Activated T-helper 1 cell treated with anti-CD3 and anti-CD28 coated beads, Interleukin-12 subunit alpha, Interleukin-12 subunit beta, Interleukin-2, Interleukin-4 antibody, amounts not matched to agents 30 ng/mL and 10 ng/mL and 1 ng/mL, durations not matched to agents 14 hours and 24 hours and 36 hours (primary cell): ENCODE measurements at regions not wholly inside any gene's neighbourhood (a gene's known extent, or its start where the extent isn't known, plus 50 kb on each side); places are given as distances from the start of the nearest gene placed in this dataset.
"Not testable (repeated sequence)": the region's sequence is repeated elsewhere in the genome, so short reads cannot be mapped to it uniquely, and the experiment has no call there.

Experiments
- DNase-seq: peaks from one replicate; pipeline ENCODE4 v3.0.0; 2021; ENCODE audit warnings: low spot score
- H3K27ac Mint-ChIP-seq: one replicate; pipeline ENCODE4 v1.8.0; 2021; ENCODE audit warnings: mild to moderate bottlenecking, mixed read lengths
- H3K27me3 Mint-ChIP-seq: one replicate; pipeline ENCODE4 v1.8.0; 2022; ENCODE audit warnings: mild to moderate bottlenecking, moderate library complexity, mixed read lengths; ENCODE audit not compliant: insufficient read depth
- H3K36me3 Mint-ChIP-seq: one replicate; pipeline ENCODE4 v1.8.0; 2021; ENCODE audit warnings: low read depth, mixed read lengths
- H3K4me1 Mint-ChIP-seq: one replicate; pipeline ENCODE4 v1.8.0; 2021; ENCODE audit warnings: low read depth, mixed read lengths
- H3K4me3 Mint-ChIP-seq: one replicate; pipeline ENCODE4 v1.8.0; 2021; ENCODE audit warnings: mild to moderate bottlenecking, moderate library complexity, mixed read lengths
- H3K9me3 Mint-ChIP-seq: one replicate; pipeline ENCODE4 v1.8.0; 2021; ENCODE audit warnings: mixed read lengths
- intact Hi-C: fragments of 100-400 bp; cut with micrococcal nuclease; formaldehyde crosslinking; loops from one replicate; pipeline ENCODE4 v1.15.1; 2024

DNA sequence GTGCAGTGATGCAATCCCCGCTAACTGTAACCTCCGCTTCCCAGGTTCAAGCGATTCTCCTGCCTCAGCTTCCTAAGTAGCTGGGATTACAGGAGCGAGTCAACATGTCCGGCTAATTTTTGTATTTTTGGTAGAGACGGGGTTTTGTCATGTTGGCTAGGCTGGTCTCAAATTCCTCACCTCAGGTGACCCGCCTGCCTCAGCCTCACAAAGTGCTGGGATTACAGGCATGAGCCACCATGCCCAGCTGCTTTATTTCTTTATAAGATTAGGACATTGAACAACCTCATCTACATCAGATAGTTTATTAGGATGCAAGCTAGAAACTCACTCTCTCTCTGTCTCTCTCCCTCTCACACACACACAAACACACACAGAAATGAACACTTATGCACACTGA is 1102.5 kb downstream of the TAF11L14 start:
- H3K9me3 Mint-ChIP-seq, H3K27ac Mint-ChIP-seq, intact Hi-C loops, H3K27me3 Mint-ChIP-seq, DNase-seq, H3K4me3 Mint-ChIP-seq: not testable (repeated sequence)
- peaks cover 32% of the 10 kb centered on the region for H3K36me3 Mint-ChIP-seq
- H3K4me1 Mint-ChIP-seq = peaks cover 35% of the 10 kb centered on the region

- H3K4me1 Mint-ChIP-seq = peaks cover 66% of the 10 kb centered on the region
- no peak overlapping the region for H3K27ac Mint-ChIP-seq
- peaks cover 25% of the 10 kb centered on the region for H3K36me3 Mint-ChIP-seq
- H3K9me3 Mint-ChIP-seq = no peaks in the 10 kb centered on the region
- no peak for DNase-seq
- H3K4me3 Mint-ChIP-seq = peak overlapping the region; percentile 29
- H3K27me3 Mint-ChIP-seq = no peaks in the 10 kb centered on the region
- intact Hi-C loops = no loop called here
These were observed 1106.0 kb downstream of the TAF11L14 start for GRCh38 chr5:18740301-18740700.

GRCh38 chr5:18742830-18743229 is 1108.6 kb downstream of the TAF11L14 start:
- no peak for DNase-seq
- H3K27ac Mint-ChIP-seq = no peak overlapping the region
- peaks cover 75% of the 10 kb centered on the region for H3K4me1 Mint-ChIP-seq
- H3K4me3 Mint-ChIP-seq = no peak overlapping the region
- no peaks in the 10 kb centered on the region for H3K27me3 Mint-ChIP-seq
- no peaks in the 10 kb centered on the region for H3K9me3 Mint-ChIP-seq
- intact Hi-C loops = no loop called here
- H3K36me3 Mint-ChIP-seq = peaks cover 21% of the 10 kb centered on the region

GRCh38 chr5:18744441-18744840 is 1110.2 kb downstream of the TAF11L14 start:
- no peak for DNase-seq
- intact Hi-C loops = no loop called here
- no peaks in the 10 kb centered on the region for H3K9me3 Mint-ChIP-seq
- H3K27ac Mint-ChIP-seq = peak overlapping the region; percentile 84
- peaks cover 15% of the 10 kb centered on the region for H3K36me3 Mint-ChIP-seq
- peak overlapping the region; percentile 91 for H3K4me3 Mint-ChIP-seq
- peaks cover 68% of the 10 kb centered on the region for H3K4me1 Mint-ChIP-seq
- H3K27me3 Mint-ChIP-seq = no peaks in the 10 kb centered on the region

DNA sequence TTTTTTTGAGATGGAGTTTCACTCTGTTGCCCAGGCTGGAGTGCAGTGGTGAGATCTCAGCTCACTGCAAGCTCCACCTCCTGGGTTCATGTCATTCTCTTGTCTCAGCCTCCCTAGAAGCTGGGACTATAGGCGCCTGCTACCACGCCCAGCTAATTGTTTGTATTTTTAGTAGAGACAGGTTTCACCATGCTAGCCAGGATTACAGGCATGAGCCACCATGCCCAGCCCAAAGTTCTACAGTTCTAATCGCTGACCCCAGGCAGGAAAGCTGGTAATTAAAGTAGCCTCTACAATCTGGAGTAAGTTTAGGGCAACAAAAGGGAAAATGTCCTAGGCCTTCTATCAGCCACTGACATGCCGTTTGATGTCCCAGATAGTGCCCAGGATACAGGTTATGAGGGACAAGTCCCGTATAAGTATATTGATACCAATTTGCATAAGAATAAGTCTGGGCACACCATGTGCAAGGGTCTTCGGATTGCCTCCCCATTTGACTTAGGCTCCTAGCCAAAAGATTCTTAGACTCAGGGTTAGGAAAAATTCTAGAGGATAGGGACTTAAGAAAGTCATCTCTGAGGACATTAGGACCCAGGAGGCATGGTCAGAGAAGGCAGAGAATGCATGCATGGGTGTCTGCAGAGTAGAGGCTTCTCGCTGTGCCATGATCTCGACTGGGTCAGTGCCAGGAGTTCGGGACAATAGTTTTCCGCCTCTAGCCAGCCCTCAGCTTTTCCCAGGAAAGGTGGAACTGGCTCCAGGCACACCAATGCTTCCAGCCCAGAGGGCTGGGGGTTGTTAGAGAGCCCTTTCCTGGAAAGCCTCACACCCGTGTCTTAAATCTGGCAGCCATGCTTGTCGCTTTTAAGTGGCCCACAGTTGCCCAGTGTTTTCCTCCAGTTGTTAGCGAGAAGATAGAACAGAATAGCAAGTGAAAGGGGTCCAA is 1111.1 kb downstream of the TAF11L14 start:
- Mint-ChIP-seq H3K36me3 (peaks cover 18% of the 10 kb centered on the region), H3K4me1 (peaks cover 69% of the 10 kb centered on the region), H3K27me3 (peaks cover 2% of the 10 kb centered on the region), H3K27ac (peak overlapping the region; percentile 84), H3K4me3 (peak overlapping the region; percentile 91), H3K9me3 (peaks cover 6% of the 10 kb centered on the region)
- intact Hi-C loops = no loop called here
- DNase-seq = peak; percentile 35

DNA sequence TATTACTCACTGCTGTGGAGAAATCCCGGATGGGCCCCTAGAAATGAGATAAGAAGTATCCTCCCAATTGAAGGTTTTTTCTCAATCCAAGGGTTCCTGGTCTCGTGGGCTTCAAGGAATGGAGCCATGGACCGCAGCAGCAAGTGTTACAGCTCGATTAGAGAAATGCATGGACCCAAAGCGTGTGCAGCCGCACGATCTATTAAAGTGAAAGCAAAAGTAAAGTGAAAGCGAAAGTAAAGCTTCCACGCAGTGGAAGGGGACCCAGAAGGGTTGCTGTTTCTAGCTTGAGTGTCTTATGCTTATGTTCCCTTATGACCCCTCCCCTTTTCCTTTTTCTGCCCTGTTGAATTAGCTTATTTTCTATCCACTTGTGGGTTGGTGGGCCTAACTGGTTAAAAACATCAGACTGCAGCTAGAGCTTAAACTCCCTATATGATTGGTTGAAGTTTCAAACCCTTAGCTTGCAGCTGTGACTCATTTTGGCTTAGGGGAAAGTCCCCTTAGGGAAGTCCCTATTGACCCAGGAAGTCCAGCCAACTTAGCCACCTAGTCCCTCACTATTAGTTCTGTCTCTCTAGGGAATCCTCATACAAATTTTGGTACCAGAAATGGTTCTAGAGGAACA is 1111.8 kb downstream of the TAF11L14 start:
- intact Hi-C loops = loop anchor here (1.0 to 2.0 kb wide), 2 partner anchors 15 to 48 kb away; no protein-coding TSS in a partner anchor
- peak overlapping the region; percentile 91 for H3K4me3 Mint-ChIP-seq
- DNase-seq = peak; percentile 31
- peaks cover 2% of the 10 kb centered on the region for H3K27me3 Mint-ChIP-seq
- H3K36me3 Mint-ChIP-seq = peaks cover 18% of the 10 kb centered on the region
- peaks cover 61% of the 10 kb centered on the region for H3K4me1 Mint-ChIP-seq
- peak overlapping the region; percentile 84 for H3K27ac Mint-ChIP-seq
- peaks cover 6% of the 10 kb centered on the region for H3K9me3 Mint-ChIP-seq

GRCh38 chr5:18749763-18750162 is 1115.5 kb downstream of the TAF11L14 start:
- Mint-ChIP-seq H3K27ac (no peak overlapping the region), H3K27me3 (peaks cover 2% of the 10 kb centered on the region), H3K4me3 (no peak overlapping the region), H3K4me1 (peaks cover 40% of the 10 kb centered on the region), H3K9me3 (peaks cover 6% of the 10 kb centered on the region), H3K36me3 (peaks cover 6% of the 10 kb centered on the region)
- intact Hi-C loops = no loop called here
- no peak for DNase-seq

GRCh38 chr5:18752317-18752716 is 1118.1 kb downstream of the TAF11L14 start:
- intact Hi-C loops = loop anchor here (1.0 kb wide), 1 partner anchor 9 kb away; no protein-coding TSS in a partner anchor
- Mint-ChIP-seq H3K9me3 (peaks cover 6% of the 10 kb centered on the region), H3K27me3 (peaks cover 2% of the 10 kb centered on the region), H3K36me3 (peaks cover 6% of the 10 kb centered on the region), H3K27ac (peak overlapping the region; percentile 76), H3K4me1 (peaks cover 24% of the 10 kb centered on the region), H3K4me3 (no peak overlapping the region)
- DNase-seq = no peak

DNA sequence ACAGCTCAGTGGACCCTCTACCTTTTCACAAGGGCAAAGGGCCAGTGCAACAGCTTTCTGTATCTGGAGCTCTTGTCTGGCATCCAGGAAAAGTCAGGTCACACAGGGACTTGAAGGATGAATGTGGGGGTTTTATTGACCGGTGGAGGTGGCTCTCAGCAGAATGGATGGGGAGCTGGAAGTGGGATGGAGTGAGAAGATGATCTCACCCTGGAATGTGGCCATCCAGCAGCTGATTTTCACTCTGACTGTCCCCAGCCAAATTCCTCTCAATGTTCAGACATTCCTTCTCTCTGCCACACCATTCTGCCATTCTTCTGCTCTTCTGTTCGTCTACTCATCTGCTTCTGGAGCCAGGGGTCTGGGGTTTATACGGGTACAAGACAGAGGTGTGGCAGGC is 1119.9 kb downstream of the TAF11L14 start:
- peaks cover 5% of the 10 kb centered on the region for H3K27me3 Mint-ChIP-seq
- H3K4me3 Mint-ChIP-seq = no peak overlapping the region
- DNase-seq = no peak
- peaks cover 3% of the 10 kb centered on the region for H3K36me3 Mint-ChIP-seq
- peaks cover 21% of the 10 kb centered on the region for H3K4me1 Mint-ChIP-seq
- intact Hi-C loops = no loop called here
- no peak overlapping the region for H3K27ac Mint-ChIP-seq
- peaks cover 6% of the 10 kb centered on the region for H3K9me3 Mint-ChIP-seq

DNA sequence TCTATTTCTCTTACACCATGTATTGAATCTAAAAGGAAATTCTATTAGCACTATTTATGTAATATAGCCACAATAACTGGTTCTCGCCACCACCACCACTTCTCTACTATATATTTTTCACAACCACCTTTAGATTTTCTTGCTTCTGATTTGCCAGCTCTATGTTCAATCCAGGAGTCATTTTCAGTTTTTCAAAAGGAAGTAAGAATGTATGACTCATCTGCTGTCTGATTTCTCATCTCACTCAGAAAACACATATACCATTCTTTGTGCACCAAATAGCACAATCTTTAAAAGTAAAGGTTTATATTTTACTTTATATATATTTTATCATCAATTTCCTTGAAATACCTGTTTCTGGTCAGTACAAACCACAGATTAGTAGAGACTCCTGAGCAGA is 1127.5 kb downstream of the TAF11L14 start:
- intact Hi-C loops = loop anchor here (1.0 to 10.0 kb wide), 5 partner anchors 10 to 456 kb away; no protein-coding TSS in a partner anchor
- H3K4me1 Mint-ChIP-seq = peaks cover 6% of the 10 kb centered on the region
- no peak for DNase-seq
- no peak overlapping the region for H3K4me3 Mint-ChIP-seq
- no peaks in the 10 kb centered on the region for H3K9me3 Mint-ChIP-seq
- H3K36me3 Mint-ChIP-seq = no peaks in the 10 kb centered on the region
- H3K27ac Mint-ChIP-seq = no peak overlapping the region
- peaks cover 3% of the 10 kb centered on the region for H3K27me3 Mint-ChIP-seq

DNA sequence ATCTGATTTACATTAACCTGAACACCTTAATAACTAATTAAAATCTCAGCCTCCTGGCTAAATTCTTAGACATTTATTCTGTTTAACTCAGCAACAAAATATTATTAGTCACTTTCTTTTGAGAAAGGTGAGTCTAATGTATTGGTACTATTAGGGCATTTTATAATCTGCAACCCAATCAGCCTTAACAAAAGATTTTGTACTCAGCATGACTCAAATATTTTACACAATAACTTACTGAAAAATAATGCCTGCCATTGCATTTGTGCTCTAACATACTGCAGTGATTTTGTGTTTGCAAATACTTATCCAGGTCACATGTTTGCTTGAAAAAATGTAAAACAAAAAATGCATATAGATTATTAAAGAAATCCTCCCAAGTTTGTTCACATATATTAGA is 1129.9 kb downstream of the TAF11L14 start:
- no peak for DNase-seq
- Mint-ChIP-seq H3K27me3 (peaks cover 4% of the 10 kb centered on the region), H3K27ac (no peak overlapping the region), H3K36me3 (no peaks in the 10 kb centered on the region), H3K9me3 (no peaks in the 10 kb centered on the region), H3K4me3 (no peak overlapping the region), H3K4me1 (peaks cover 6% of the 10 kb centered on the region)
- intact Hi-C loops = loop anchor here (5.0 to 10.0 kb wide), 2 partner anchors 299 to 453 kb away; no protein-coding TSS in a partner anchor

DNA sequence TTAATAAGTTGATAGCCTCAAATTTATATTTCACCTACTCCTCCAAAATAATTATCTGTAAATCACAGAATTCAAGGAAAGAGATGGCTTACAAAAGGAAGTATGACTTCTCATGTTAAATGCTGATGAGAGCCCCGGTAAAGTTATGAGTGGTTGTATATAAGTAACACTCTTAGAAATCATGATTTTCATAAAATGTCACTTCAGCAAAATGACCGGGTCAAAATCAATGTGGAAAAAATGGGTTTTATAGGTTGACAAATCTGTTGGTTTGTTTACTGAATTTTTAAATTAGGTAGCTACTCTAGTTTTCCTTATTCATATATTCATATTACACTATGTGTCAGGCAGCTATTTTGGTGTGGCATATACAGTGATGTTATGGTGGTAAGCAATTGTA is 1131.0 kb downstream of the TAF11L14 start:
- Mint-ChIP-seq H3K36me3 (no peaks in the 10 kb centered on the region), H3K27me3 (peaks cover 5% of the 10 kb centered on the region), H3K27ac (no peak overlapping the region), H3K4me1 (peaks cover 6% of the 10 kb centered on the region), H3K9me3 (no peaks in the 10 kb centered on the region), H3K4me3 (no peak overlapping the region)
- no peak for DNase-seq
- intact Hi-C loops = loop anchor here (10.0 kb wide), 1 partner anchor 301 kb away; no protein-coding TSS in a partner anchor

- no peak for DNase-seq
- Mint-ChIP-seq H3K4me3 (no peak overlapping the region), H3K27ac (no peak overlapping the region), H3K4me1 (no peaks in the 10 kb centered on the region), H3K9me3 (no peaks in the 10 kb centered on the region), H3K27me3 (peaks cover 9% of the 10 kb centered on the region), H3K36me3 (no peaks in the 10 kb centered on the region)
- intact Hi-C loops = no loop called here
These were observed 1136.9 kb downstream of the TAF11L14 start for GRCh38 chr5:18771097-18771610.
